HG02678 (cell line): ENCODE measurements at regions not wholly inside any gene's neighbourhood (a gene's known extent, or its start where the extent isn't known, plus 50 kb on each side); places are given as distances from the start of the nearest gene placed in this dataset.
"Not testable (repeated sequence)": the region's sequence is repeated elsewhere in the genome, so short reads cannot be mapped to it uniquely, and the experiment has no call there.

ENCODE experiments used
- ATAC-seq: cut with Tn5 transposase; IDR thresholded peaks from one replicate; pipeline ENCODE4 v1.9.1; 2021; ENCODE audit warnings: mild to moderate bottlenecking, moderate library complexity; ENCODE audit not compliant: unreplicated experiment

DNA sequence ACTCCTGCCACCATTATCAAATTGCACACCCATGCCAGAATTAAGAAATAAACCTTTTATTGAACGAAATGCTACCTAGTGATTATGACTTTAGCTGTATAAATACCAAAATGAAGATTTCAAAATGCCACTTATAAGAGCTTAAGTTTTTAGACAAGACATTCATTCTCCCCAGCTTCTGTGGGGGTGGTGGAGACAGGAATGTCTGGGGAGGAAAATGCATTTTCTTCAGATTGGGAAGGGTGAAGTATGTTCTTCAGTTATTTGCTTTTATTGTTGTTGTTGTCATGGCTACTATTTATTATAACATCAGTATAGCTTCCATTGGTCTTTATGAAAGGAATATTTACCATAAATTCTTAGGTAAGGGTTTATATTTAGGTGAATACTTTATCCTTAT is 132.7 kb upstream of the GMNC start:
- ATAC-seq: no peak

DNA sequence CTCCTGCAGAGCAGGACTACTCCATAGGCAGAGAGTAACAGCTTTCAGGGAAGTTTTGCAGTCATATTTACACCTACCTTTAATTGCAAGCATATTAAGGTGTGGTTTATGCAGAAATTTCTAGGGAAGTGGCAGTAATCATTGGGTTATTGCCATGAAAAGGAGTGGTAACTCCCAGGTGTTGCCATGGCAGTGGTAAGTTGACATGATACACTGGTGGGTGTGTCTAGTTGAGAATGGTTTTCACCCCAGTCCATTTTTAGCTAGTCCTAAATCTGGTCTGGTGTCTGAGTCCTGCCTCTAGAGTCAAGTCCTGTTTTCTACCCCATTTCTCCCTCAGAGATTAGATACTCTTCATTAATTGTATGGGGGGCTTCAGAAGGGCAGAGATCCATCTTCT is 128.4 kb upstream of the GMNC start:
- ATAC-seq: no peak

DNA sequence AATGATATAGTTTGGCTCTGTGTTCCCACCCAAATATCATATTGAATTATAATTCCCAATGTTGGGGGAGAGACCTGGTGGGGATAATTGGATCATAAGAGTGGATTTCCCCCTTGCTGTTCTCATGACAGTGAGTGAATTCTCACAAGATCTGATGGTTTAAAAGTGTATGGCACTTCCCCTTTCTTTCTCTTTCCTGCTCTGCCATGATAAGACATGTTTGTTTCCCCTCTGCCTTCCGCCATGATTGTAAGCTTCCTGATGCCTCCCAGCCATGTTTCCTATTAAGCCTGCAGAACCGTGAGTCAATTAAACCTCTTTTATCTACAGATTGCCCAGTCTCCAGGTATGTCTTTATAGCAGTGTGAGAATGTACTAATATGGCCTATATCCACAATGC is 126.7 kb upstream of the GMNC start:
- ATAC-seq: no peak

DNA sequence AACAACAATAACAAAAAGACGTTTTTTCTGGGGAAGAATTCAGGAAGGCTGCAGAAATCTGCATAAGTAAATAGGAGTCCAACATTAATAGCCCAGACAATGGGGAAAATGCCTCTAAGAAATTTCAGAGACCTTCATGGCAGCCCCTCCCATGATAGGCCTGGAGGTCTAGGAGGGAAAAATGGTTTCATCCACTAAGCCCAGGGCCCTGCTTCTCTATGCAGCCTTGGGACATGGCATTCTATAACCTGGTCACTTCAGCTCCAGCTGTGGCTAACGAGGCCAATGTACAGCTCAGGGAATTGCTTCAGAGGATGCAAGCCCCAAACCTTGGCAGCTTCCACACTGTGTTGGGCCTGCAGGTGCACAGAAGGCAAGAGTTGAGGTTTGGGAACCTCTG is 125.6 kb upstream of the GMNC start:
- ATAC-seq: no peak

DNA sequence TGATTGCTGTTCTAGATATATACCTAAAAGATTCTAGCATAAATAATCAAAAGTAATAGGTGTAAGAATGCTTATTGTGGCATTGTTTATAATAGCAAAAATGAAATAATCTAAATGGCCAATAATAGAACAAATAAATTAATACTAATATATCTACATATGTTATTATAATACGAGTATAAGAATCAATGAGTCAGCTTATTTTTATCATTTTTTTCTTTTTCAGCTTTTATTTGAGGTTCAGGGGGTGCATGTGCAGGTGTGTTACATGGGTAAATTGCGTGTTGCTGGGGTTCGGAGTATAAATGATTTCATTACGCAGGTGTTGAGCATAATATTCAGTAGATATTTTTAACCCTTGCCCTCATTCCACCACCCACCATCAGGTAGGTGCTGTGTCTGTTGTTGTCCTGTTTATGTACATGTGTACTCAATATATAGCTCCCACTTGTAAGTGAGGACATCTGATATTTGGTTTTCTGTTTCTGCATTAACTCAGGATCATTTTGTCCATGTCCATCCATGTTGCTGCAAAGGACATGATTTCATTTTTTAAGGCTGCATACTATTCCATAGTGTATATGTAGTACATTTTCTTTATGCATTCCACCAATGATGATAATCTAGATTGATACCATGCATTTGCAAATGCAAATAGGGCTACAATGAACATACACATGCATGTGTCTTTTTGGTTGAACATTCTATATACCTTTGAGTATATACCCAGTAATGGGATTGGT is 122.2 kb upstream of the GMNC start:
- no peak for ATAC-seq

DNA sequence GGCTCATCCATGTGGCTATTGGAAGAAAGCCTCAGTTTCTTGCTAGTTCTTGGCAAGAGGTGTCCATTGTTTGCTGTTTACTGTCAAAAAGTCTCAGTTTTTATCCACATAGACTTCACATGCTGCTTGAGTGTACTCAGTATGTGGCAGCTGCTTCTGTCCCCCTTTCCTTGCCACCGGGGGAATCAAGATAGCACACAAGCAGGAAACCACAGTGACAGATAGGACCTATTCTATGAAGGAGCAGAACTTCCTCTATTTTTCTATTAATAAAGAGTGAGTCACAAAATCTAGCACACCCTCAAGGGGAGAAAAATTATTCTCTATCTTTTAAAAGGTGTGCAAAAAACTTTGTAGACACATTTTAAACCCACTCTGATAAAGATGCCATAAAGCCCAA is 121.4 kb upstream of the GMNC start:
- ATAC-seq: peak; percentile 59

DNA sequence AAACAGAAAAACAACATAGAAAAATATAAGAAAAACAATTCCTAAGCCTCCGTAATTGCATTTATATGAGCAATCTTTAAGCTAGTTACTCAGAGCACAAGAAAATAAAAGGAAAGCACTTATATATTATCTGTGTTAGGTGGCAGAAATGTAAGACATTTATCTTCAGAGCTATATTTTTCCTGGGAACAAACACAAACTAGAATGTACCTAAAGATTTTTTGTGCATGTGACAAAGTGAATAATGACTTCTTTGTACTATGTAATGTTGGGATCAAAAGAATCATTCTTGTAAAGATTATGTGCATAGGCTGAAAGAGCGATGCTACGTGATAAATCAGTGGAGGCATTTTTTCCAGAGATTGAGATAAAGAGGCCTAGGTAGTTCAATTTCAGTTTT is 111.3 kb upstream of the GMNC start:
- no peak for ATAC-seq

DNA sequence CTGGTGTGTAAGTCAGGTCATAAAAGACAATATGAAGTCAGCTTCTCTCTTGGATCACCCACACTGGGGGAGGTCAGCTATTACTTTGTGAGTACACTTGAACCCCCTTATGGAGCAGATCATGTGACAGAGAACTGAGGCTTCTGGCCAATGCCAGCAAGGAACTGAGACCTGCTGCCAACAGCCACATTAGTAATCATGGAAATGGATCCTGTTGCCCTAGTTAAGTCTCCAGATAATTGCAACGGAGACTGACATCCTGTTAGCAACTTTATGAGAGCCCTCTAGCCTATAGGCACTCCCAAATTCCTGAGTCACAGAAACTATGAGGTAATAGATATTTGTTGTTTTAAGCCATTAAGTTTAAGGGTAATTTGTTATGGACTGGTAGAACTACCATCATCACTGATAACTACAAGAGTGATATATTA is 110.4 kb upstream of the GMNC start:
- no peak for ATAC-seq

DNA sequence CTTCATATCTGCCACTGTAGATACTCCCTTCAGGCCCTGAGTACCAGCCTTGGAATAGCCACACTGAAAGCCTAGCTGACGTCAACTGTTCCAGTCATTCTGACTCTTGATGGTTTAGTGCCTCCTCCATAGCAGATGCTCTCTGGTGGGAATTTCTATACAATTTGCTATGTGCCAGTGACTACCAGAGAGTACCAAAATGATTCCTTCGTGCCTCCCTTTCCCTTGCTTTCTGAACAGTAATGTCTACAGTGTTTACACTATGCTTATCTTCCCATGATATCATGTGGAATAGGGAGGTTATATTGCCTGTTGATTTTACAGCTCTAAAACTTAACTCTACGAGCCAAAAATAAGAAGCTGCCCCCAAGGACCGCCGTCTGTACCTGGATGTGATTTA is 109.7 kb upstream of the GMNC start:
- no peak for ATAC-seq

DNA sequence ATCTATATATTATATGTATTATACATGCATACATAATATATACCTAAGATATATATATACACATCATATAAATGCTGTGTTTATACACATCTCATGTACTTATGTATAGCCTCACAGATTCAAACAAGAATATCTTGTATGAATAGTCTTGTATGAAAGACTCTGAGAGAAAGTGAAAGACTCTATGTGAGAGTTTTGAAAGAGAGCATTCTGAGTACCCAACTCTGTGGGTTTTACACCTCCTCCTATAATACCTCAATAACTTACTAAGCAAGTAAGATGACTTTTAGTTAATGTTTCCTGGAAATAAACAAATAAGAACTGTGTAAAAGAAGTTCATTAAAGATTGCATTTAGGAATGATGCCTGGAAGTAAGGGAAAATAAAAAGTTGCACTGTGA is 108.1 kb upstream of the GMNC start:
- ATAC-seq: no peak

DNA sequence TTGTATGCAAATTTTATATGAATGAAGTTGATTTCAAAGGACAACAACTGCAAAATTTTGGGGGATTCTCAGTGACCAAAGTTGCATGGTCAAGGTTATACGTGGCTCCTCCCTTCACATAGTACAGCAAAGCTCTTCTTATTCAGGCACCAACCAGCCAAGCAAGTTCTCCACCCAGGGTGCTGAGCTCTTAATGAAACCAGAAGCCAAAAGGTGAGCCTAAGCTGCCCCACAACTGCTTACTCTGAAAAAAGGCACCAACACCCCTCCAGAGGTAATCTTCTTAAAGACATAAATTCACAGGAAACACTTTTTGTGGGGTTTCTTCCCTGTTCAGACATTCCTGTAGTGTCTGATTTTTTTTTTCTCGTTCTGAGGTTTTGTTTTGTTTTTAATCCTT is 106.1 kb upstream of the GMNC start:
- no peak for ATAC-seq

DNA sequence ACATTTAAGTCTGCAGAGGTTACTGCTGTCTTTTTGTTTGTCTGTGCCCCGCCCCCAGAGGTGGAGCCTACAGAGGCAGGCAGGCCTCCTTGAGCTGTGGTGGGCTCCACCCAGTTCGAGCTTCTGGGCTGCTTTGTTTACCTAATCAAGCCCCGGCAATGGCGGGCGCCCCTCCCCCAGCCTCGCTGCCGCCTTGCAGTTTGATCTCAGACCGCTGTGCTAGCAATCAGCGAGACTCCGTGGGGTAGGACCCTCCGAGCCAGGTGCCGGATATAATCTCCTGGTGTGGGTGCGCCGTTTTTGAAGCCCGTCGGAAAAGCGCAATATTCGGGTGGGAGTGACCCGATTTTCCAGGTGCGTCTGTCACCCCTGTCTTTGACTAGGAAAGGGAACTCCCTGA is 102.4 kb upstream of the GMNC start:
- ATAC-seq: not testable (repeated sequence)

DNA sequence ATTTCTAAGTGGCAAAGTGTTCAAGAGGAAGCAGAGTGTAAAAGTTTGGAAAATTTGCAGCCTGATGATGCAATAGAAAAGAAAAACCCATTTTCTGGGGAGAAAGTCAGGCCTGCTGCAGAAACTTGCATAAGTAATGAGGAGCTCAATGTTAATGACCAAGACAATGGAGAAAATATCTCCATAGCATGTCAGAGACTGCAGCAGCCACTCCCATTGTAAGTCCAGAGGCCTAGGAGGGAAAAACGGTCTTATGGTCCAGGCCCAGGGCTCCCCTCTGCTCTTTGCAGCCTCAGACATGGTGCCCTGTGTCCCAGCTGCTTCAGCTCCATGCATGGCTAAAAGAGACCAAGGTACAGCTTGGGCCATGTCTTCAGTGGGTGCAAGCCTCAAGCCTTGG is 96.6 kb upstream of the GMNC start:
- no peak for ATAC-seq

DNA sequence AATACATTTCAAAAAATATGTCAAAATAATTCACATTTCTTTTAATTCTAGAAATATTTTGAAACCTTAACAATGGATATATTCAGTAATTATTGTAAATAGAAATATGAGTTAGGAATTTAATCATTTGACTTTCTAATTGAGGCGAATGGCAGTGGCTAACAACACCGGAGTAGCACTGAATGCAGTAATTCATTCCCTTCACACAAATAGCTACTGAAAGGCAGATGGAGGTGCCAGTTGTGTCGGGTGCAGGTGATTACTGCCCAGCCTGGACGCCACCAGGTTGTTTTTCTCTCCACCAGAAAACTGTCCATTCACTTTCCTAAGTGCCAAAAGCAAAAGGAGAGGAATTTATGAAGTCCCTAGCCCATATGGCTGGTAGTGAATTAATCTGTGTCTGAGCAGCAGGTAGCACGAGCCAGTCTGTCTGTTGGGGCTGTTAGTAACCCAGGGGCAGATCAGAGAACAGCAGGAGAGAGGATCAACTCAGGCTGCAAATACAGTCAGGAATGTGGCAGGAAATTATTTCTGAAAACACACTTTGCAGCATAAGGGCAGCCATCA is 79.3 kb upstream of the GMNC start:
- no peak for ATAC-seq

DNA sequence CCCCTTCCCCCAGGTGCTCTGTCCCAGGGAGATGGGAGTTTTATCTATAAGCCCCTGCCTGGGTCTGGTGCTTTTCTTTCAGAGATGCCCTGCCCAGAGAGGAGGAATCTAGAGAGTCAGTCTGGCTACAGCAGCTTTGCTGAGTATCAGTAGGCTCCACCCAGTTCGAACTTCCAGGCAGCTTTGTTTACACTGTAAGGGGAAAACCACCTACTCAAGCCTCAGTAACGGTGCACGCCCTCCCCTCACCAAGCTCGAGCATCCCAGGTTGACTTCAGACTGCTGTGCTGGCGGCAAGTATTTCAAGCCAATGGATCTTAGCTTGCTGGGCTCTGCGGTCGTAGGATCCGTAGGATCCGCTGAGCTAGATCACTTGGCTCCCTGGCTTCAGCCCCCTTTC is 72.1 kb upstream of the GMNC start:
- ATAC-seq: not testable (repeated sequence)

DNA sequence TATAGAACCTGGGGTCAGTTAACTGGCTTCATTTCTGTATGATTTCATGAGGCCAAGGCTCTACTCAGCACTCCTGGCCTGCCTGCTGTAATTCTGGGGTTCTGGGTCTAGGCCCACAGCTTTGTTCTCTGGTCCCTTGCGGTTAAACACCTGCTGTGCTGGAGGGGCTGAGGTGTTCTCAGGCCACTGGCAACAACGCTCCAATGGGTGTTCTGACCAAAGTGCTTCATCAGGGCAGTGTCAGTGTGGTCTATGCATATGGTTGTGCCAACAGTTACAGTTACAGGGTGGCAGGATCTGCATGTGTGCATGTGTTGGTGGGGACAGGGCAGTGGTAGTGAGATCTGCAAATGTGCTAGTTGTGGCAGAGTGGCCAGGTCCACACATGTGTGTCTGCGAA is 64.1 kb upstream of the GMNC start:
- ATAC-seq: no peak

DNA sequence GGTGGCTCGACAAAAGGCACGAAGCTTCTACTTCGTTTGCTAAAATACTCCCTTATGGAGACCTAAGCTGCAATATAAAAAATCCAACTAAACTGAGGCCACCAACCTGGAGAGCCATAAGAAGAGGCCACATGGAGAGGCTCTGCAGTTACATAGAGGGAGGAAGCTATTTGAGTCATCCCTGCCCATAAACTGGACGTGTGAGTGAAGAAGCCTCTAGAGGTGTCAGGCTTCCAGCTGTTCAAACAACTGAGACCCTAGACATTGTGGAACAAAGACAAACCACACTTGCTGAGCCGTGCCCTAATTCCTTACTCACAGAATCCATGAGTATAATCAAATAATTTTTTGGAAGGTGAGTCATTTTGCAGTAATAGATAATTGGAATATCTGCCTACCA is 50.2 kb upstream of the GMNC start:
- no peak for ATAC-seq
